WTC11 (cell line): ENCODE measurements at regions not wholly inside any gene's neighbourhood (a gene's known extent, or its start where the extent isn't known, plus 50 kb on each side); places are given as distances from the start of the nearest gene placed in this dataset.

ENCODE experiments used
- CTCF ChIP-seq: fragments of 200-600 bp; IDR thresholded peaks from 2 replicates; pipeline ENCODE4 v1.8.0; 2022; ENCODE audit warnings: antibody characterized with exemption
- PRRX2 ChIP-seq: fragments of 250-450 bp; sonication (Bioruptor Pico); IDR thresholded peaks from 2 replicates; pipeline ENCODE4 v1.8.0; 2021; ENCODE audit warnings: mild to moderate bottlenecking
- USF1 ChIP-seq: sonication (generic); formaldehyde crosslinking; IDR thresholded peaks from 2 replicates; pipeline ENCODE4 v1.8.0; 2022; ENCODE audit warnings: mild to moderate bottlenecking, missing genetic modification reagents
- ZNF138 ChIP-seq: sonication (generic); formaldehyde crosslinking; conservative IDR thresholded peaks from 2 replicates; pipeline ENCODE4 v1.8.1; 2022; ENCODE audit warnings: mild to moderate bottlenecking, moderate library complexity, missing genetic modification reagents
- ZNF317 ChIP-seq: sonication (generic); formaldehyde crosslinking; IDR thresholded peaks from 2 replicates; pipeline ENCODE4 v1.8.1; 2023; ENCODE audit warnings: low read depth, mild to moderate bottlenecking, moderate library complexity, missing genetic modification reagents, borderline replicate concordance
- TF ChIP-seq, protein P1 (sequence below): sonication (generic); formaldehyde crosslinking; IDR thresholded peaks from 2 replicates; pipeline ENCODE4 v1.8.1; 2023; ENCODE audit warnings: mild to moderate bottlenecking, missing genetic modification reagents, moderate library complexity

DNA sequence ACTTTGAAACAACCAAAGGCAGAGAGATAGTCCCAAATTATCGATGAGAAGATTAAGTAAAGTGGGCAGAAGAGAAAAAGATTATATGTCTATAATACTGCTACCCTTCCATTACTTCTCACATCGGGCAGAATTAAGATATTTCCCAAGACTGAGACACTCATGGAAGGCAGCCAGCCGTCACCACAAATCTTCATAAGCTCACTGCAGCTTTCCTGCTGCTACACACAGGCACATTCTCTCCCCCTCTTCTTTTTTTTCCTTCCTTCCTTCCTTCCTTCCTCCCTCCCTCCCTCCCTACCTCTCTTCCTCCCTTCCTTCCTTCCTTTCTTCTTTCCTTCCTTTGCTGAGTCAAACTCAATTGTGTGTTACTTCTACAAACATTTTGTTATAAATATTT is 58.7 kb upstream of the SPATA31C2 start:
- TF ChIP-seq USF1 (CRISPR knock-in tag) (no peak), PRRX2 (CRISPR knock-in tag) (no peak), ZNF317 (CRISPR knock-in tag) (no peak), CTCF (no peak), ZNF138 (CRISPR knock-in tag) (no peak)
- TF ChIP-seq, protein P1, sequence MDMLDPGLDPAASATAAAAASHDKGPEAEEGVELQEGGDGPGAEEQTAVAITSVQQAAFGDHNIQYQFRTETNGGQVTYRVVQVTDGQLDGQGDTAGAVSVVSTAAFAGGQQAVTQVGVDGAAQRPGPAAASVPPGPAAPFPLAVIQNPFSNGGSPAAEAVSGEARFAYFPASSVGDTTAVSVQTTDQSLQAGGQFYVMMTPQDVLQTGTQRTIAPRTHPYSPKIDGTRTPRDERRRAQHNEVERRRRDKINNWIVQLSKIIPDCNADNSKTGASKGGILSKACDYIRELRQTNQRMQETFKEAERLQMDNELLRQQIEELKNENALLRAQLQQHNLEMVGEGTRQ = no peak
